H9 (cell line): ENCODE measurements at regions not wholly inside any gene's neighbourhood (a gene's known extent, or its start where the extent isn't known, plus 50 kb on each side); places are given as distances from the start of the nearest gene placed in this dataset.

ENCODE experiments used
- DNase-seq: peaks from one replicate; pipeline ENCODE4 v3.0.0-alpha.2; 2017
- H2AFZ ChIP-seq: one replicate; pipeline ENCODE4 v1.6.1; 2013; ENCODE audit warnings: mild to moderate bottlenecking, low read length, control low read depth, moderate library complexity
- H2AK5ac ChIP-seq: 2 replicates; pipeline ENCODE4 v1.6.1; 2013; ENCODE audit warnings: low read length, control low read depth, mixed read lengths; ENCODE audit not compliant: insufficient read length
- H2BK120ac ChIP-seq: one replicate; pipeline ENCODE4 v1.6.1; 2013; ENCODE audit warnings: low read depth, mild to moderate bottlenecking, low read length, control low read depth, inconsistent platforms; ENCODE audit not compliant: poor library complexity, severe bottlenecking
- H2BK12ac ChIP-seq: 2 replicates; pipeline ENCODE4 v1.6.1; 2013; ENCODE audit warnings: low read length, control low read depth, mixed read lengths, low read depth; ENCODE audit not compliant: insufficient read length
- H2BK15ac ChIP-seq: 2 replicates; pipeline ENCODE4 v1.6.1; 2013; ENCODE audit warnings: low read depth, low read length, control low read depth
- H2BK20ac ChIP-seq: one replicate; pipeline ENCODE4 v1.6.1; 2013; ENCODE audit warnings: low read depth, mild to moderate bottlenecking, low read length, control low read depth, inconsistent platforms; ENCODE audit not compliant: poor library complexity, severe bottlenecking
- H2BK5ac ChIP-seq: 2 replicates; pipeline ENCODE4 v1.6.1; 2013; ENCODE audit warnings: low read length, control low read depth, mixed read lengths; ENCODE audit not compliant: insufficient read length
- H3K14ac ChIP-seq: 2 replicates; pipeline ENCODE4 v1.6.1; 2013; ENCODE audit warnings: low read length, control low read depth; ENCODE audit not compliant: insufficient read depth
- H3K18ac ChIP-seq: 2 replicates; pipeline ENCODE4 v1.6.1; 2013; ENCODE audit warnings: low read depth, mild to moderate bottlenecking, mixed read lengths, low read length, control low read depth; ENCODE audit not compliant: insufficient read length
- H3K23ac ChIP-seq: 2 replicates; pipeline ENCODE4 v1.6.1; 2013; ENCODE audit warnings: low read length, control low read depth, mixed read lengths, low read depth; ENCODE audit not compliant: insufficient read length
- H3K23me2 ChIP-seq: 2 replicates; pipeline ENCODE4 v1.6.1; 2013; ENCODE audit warnings: low read depth, mild to moderate bottlenecking, mixed read lengths, low read length, control low read depth; ENCODE audit not compliant: insufficient read length, poor library complexity, severe bottlenecking
- H3K27ac ChIP-seq: 2 replicates; pipeline ENCODE4 v1.5.1; 2013; ENCODE audit warnings: low read length, control low read depth, mixed read lengths, low read depth; ENCODE audit not compliant: insufficient read length
- H3K27me3 ChIP-seq: 2 replicates; pipeline ENCODE4 v1.6.1; 2013; ENCODE audit warnings: low read length, control low read depth, inconsistent platforms; ENCODE audit not compliant: insufficient read depth
- H3K4ac ChIP-seq: 2 replicates; pipeline ENCODE4 v1.6.1; 2013; ENCODE audit warnings: low read depth, mild to moderate bottlenecking, control low read depth, inconsistent platforms, low read length, moderate library complexity
- H3K4me1 ChIP-seq: 2 replicates; pipeline ENCODE4 v1.6.1; 2013; ENCODE audit warnings: low read length, control low read depth, inconsistent platforms; ENCODE audit not compliant: insufficient read depth
- H3K4me2 ChIP-seq: 2 replicates; pipeline ENCODE4 v1.6.1; 2013; ENCODE audit warnings: low read length, control low read depth, mixed read lengths; ENCODE audit not compliant: insufficient read length, insufficient read depth
- H3K56ac ChIP-seq: 2 replicates; pipeline ENCODE4 v1.6.1; 2013; ENCODE audit warnings: low read depth, mild to moderate bottlenecking, mixed read lengths, low read length, control low read depth; ENCODE audit not compliant: insufficient read length
- H3K79me1 ChIP-seq: 2 replicates; pipeline ENCODE4 v1.6.1; 2013; ENCODE audit warnings: low read depth, mild to moderate bottlenecking, moderate library complexity, low read length, control low read depth, inconsistent platforms; ENCODE audit not compliant: insufficient read depth, poor library complexity, severe bottlenecking
- H3K79me2 ChIP-seq: 2 replicates; pipeline ENCODE4 v1.6.1; 2013; ENCODE audit warnings: low read length, control low read depth, inconsistent platforms; ENCODE audit not compliant: insufficient read depth
- H3K9ac ChIP-seq: 2 replicates; pipeline ENCODE4 v1.6.1; 2013; ENCODE audit warnings: low read length, control low read depth, mixed read lengths; ENCODE audit not compliant: insufficient read length; ENCODE audit errors: extremely low read depth
- H3K9me3 ChIP-seq: one replicate; pipeline ENCODE4 v1.6.1; 2013; ENCODE audit warnings: low read depth, low read length, inconsistent platforms; ENCODE audit not compliant: control insufficient read depth
- H3T11ph ChIP-seq: one replicate; pipeline ENCODE4 v1.6.1; 2013; ENCODE audit warnings: mild to moderate bottlenecking, low read length, control low read depth, inconsistent platforms
- H4K20me1 ChIP-seq: one replicate; pipeline ENCODE4 v1.6.1; 2013; ENCODE audit not compliant: control insufficient read depth, insufficient read length, insufficient read depth
- H4K5ac ChIP-seq: 2 replicates; pipeline ENCODE4 v1.6.1; 2013; ENCODE audit warnings: low read depth, mild to moderate bottlenecking, mixed read lengths, low read length, control low read depth; ENCODE audit not compliant: insufficient read length
- H4K8ac ChIP-seq: replicated peaks from 2 replicates; pipeline ENCODE4 v1.6.1; 2013; ENCODE audit warnings: low read length, control low read depth, mixed read lengths, low read depth; ENCODE audit not compliant: insufficient read length
- H4K91ac ChIP-seq: 2 replicates; pipeline ENCODE4 v1.6.1; 2013; ENCODE audit warnings: low read depth, mild to moderate bottlenecking, moderate library complexity, mixed read lengths, low read length, control low read depth; ENCODE audit not compliant: insufficient read length
- H3K27ac Mint-ChIP-seq, 3 experiments: 2 replicates in 2 of 3; 3 replicates in 1 of 3; pipeline ENCODE4 v1.8.0; 2020 to 2021; ENCODE audit warnings: mixed read lengths in 3 of 3, mild to moderate bottlenecking in 1 of 3, moderate library complexity in 1 of 3
- H3K27me3 Mint-ChIP-seq: 2 replicates; pipeline ENCODE4 v1.8.0; 2021; ENCODE audit warnings: low read depth, mild to moderate bottlenecking, moderate library complexity, mixed read lengths
- H3K36me3 Mint-ChIP-seq, 3 experiments: 2 replicates in 2 of 3; 3 replicates in 1 of 3; pipeline ENCODE4 v1.8.0; 2020 to 2021; ENCODE audit warnings: low read depth in 3 of 3, mixed read lengths in 3 of 3; ENCODE audit not compliant: insufficient read depth in 1 of 3
- H3K4me1 Mint-ChIP-seq, 2 experiments: 2 replicates each; pipeline ENCODE4 v1.8.0; 2020; ENCODE audit warnings: mixed read lengths in 2 of 2
- H3K4me3 Mint-ChIP-seq, 2 experiments: 2 replicates in 1 of 2; 3 replicates in 1 of 2; pipeline ENCODE4 v1.8.0; 2020 to 2021; ENCODE audit warnings: mild to moderate bottlenecking in 2 of 2, mixed read lengths in 2 of 2, moderate library complexity in 1 of 2
- H3K9me3 Mint-ChIP-seq, 2 experiments: 2 replicates in 1 of 2; 3 replicates in 1 of 2; pipeline ENCODE4 v1.8.0; 2020; ENCODE audit warnings: mild to moderate bottlenecking in 2 of 2, mixed read lengths in 2 of 2, moderate library complexity in 1 of 2
- CTCF ChIP-seq: fragments of 200-600 bp; sonication (generic); conservative IDR thresholded peaks from 3 replicates; pipeline ENCODE4 v1.8.0; 2021; ENCODE audit warnings: antibody characterized with exemption, mild to moderate bottlenecking
- WGBS: extraction: QIAGEN DNeasy Blood & Tissue Kit; methylation state at CpG from one replicate; pipeline ENCODE4 v1.1.7; 2013; ENCODE audit warnings: missing lambda C conversion rate, low lambda C conversion rate, mixed read lengths; ENCODE audit not compliant: insufficient read length; ENCODE audit errors: extremely low coverage; 5-methylcytosine and 5-hydroxymethylcytosine counted together

- Histone ChIP-seq H2BK15ac (no peak overlapping the region), H2BK120ac (no peak overlapping the region), H2BK20ac (no peak overlapping the region), H2BK5ac (no peak overlapping the region), H3K14ac (no peak overlapping the region), H3K79me1 (no peaks in the 10 kb centered on the region), H2AFZ (no peak overlapping the region), H3K56ac (no peak overlapping the region), H4K8ac (no peak overlapping the region), H3K27ac (no peak overlapping the region), H3K27me3 (no peaks in the 10 kb centered on the region), H3K4me1 (no peaks in the 10 kb centered on the region), H3K79me2 (no peaks in the 10 kb centered on the region), H2BK12ac (no peak overlapping the region), H3K4ac (no peak overlapping the region), H4K20me1 (no peaks in the 10 kb centered on the region), H3K23me2 (no peaks in the 10 kb centered on the region), H3K4me2 (no peak overlapping the region), H4K91ac (no peak overlapping the region), H3K9me3 (no peaks in the 10 kb centered on the region), H3K18ac (no peak overlapping the region), H2AK5ac (no peak overlapping the region), H3T11ph (no peak overlapping the region), H4K5ac (no peak overlapping the region), H3K9ac (no peak overlapping the region), H3K23ac (no peak overlapping the region)
- Mint-ChIP-seq H3K4me1 (no peaks in the 10 kb centered on the region), H3K27ac (no peak overlapping the region), H3K36me3 (no peaks in the 10 kb centered on the region), H3K9me3 (no peaks in the 10 kb centered on the region), H3K4me3 (no peak overlapping the region), H3K27me3 (no peaks in the 10 kb centered on the region)
- no peak for DNase-seq
- TF ChIP-seq CTCF: no peak
- WGBS: no CpG with 5 or more reads among the region's 1 CpG
Observed at GRCh38 chr6:81242624-81243023, 509.9 kb downstream of the TENT5A start.
